PC-3 (cell line): ENCODE measurements at regions not wholly inside any gene's neighbourhood (a gene's known extent, or its start where the extent isn't known, plus 50 kb on each side); places are given as distances from the start of the nearest gene placed in this dataset.

Experiments used
- CTCF ChIP-seq: fragments of 300-600 bp; sonication (generic); conservative IDR thresholded peaks from 2 replicates; pipeline ENCODE4 v1.5.1; 2017; ENCODE audit warnings: antibody characterized with exemption, low read depth, mild to moderate bottlenecking, low read length
- EZH2 ChIP-seq: fragments of 300-600 bp; sonication (generic); IDR thresholded peaks from one replicate; pipeline ENCODE4 v1.6.1; 2017; ENCODE audit warnings: antibody characterized with exemption, mild to moderate bottlenecking, low read length; ENCODE audit not compliant: unreplicated experiment

- TF ChIP-seq CTCF, result peak; percentile 92
- TF ChIP-seq EZH2, result no peak
Observed at GRCh38 chr6:53728570-53729194, 63.1 kb upstream of the KLHL31 start.
